Left cardiac atrium (tissue), 4 donors: ENCODE measurements at regions not wholly inside any gene's neighbourhood (a gene's known extent, or its start where the extent isn't known, plus 50 kb on each side); places are given as distances from the start of the nearest gene placed in this dataset.
"Not testable (repeated sequence)": the region's sequence is repeated elsewhere in the genome, so short reads cannot be mapped to it uniquely, and the experiment has no call there.

Experiments
- ATAC-seq, 2 donors: fragments of 200-7000 bp; cut with Tn5 transposase; one replicate each; pipeline ENCODE4 v1.9.1; 2020; ENCODE audit warnings: mild to moderate bottlenecking in 2 of 2, moderate library complexity in 2 of 2
- DNase-seq: peaks from one replicate; pipeline ENCODE4 v3.0.0-alpha.2; 2020
- intact Hi-C, 2 donors: fragments of 100-400 bp; cut with DNase I; formaldehyde crosslinking; loops; one replicate each; pipeline versions ENCODE4 v1.14.1 to v1.15.1; 2022 to 2023
- donor health status: DM: no; HTN: yes; CAD: no.
- donor health status: DM: no; HTN: yes; CAD: no; lungs with severe emphysema.
- donor health status: DM: yes; HTN: yes; CAD: no.
- donor health status: Dilated cardiomyopathy.

- DNase-seq, result no peak
- intact Hi-C loops, result loop anchor here in 1 of 2 donors (10.0 kb wide), 1 partner anchor 207 kb away; no protein-coding TSS in a partner anchor
- no peak for ATAC-seq
Observed at GRCh38 chr5:96127538-96127937, 165.9 kb upstream of the ELL2 start.

- DNase-seq (no peak), ATAC-seq (peak; percentile 63 to 71)
- intact Hi-C loops, result loop anchor here in 1 of 2 donors (10.0 kb wide), 1 partner anchor 209 kb away; no protein-coding TSS in a partner anchor
Observed at GRCh38 chr5:96125231-96125891, 163.7 kb upstream of the ELL2 start.

- ATAC-seq, result peak in 1 of 2 donors; percentile 30
- no peak for DNase-seq
- intact Hi-C loops, result loop anchor here in 1 of 2 donors (10.0 kb wide), 1 partner anchor 210 kb away; no protein-coding TSS in a partner anchor
Observed at GRCh38 chr5:96124589-96124988, 162.9 kb upstream of the ELL2 start.

GRCh38 chr5:96123418-96123817 is 161.8 kb upstream of the ELL2 start:
- intact Hi-C loops, result loop anchor here in 1 of 2 donors (10.0 kb wide), 1 partner anchor 211 kb away; no protein-coding TSS in a partner anchor
- DNase-seq, result no peak
- ATAC-seq, result no peak

GRCh38 chr5:96121364-96121763 is 159.7 kb upstream of the ELL2 start:
- intact Hi-C loops, result loop anchor here in 1 of 2 donors (10.0 kb wide), 1 partner anchor 213 kb away; no protein-coding TSS in a partner anchor
- DNase-seq (no peak), ATAC-seq (no peak)

GRCh38 chr5:96120120-96120519 is 158.5 kb upstream of the ELL2 start:
- intact Hi-C loops, result loop anchor here in 1 of 2 donors (10.0 kb wide), 1 partner anchor 215 kb away; no protein-coding TSS in a partner anchor
- no peak for DNase-seq
- ATAC-seq, result peak in 1 of 2 donors; percentile 34

GRCh38 chr5:96117771-96118651 is 156.4 kb upstream of the ELL2 start:
- intact Hi-C loops, result no loop called here
- no peak for ATAC-seq
- no peak for DNase-seq

- intact Hi-C loops, result no loop called here
- DNase-seq, result no peak
- ATAC-seq, result no peak
Observed at GRCh38 chr5:96115147-96115807, 153.6 kb upstream of the ELL2 start.

- no peak for ATAC-seq
Observed at GRCh38 chr5:96114736-96115135, 153.1 kb upstream of the ELL2 start.

GRCh38 chr5:96113170-96113939 is 151.7 kb upstream of the ELL2 start:
- intact Hi-C loops, result no loop called here
- ATAC-seq, result peak; percentile 74 to 76
- DNase-seq, result no peak

More at GRCh38 chr5:96114736-96115135, 153.1 kb upstream of the ELL2 start:
- intact Hi-C loops, result no loop called here
- DNase-seq, result no peak

- DNase-seq (no peak), ATAC-seq (no peak)
- intact Hi-C loops, result no loop called here
Observed at GRCh38 chr5:96112703-96113102, 151.1 kb upstream of the ELL2 start.

- intact Hi-C loops, result no loop called here
- no peak for DNase-seq
- ATAC-seq, result no peak
Observed at GRCh38 chr5:96112123-96112670, 150.5 kb upstream of the ELL2 start.

- ATAC-seq (no peak), DNase-seq (no peak)
- intact Hi-C loops, result no loop called here
Observed at GRCh38 chr5:96111080-96111756, 149.6 kb upstream of the ELL2 start.

- intact Hi-C loops, result no loop called here
- ATAC-seq (no peak), DNase-seq (no peak)
Observed at GRCh38 chr5:96110300-96110699, 148.6 kb upstream of the ELL2 start.

GRCh38 chr5:96108629-96109028 is 147.0 kb upstream of the ELL2 start:
- DNase-seq, intact Hi-C loops, ATAC-seq: not testable (repeated sequence)

GRCh38 chr5:96103829-96104228 is 142.2 kb upstream of the ELL2 start:
- intact Hi-C loops, DNase-seq, ATAC-seq: not testable (repeated sequence)

GRCh38 chr5:96101358-96102089 is 139.9 kb upstream of the ELL2 start:
- ATAC-seq (no peak), DNase-seq (no peak)
- intact Hi-C loops, result no loop called here
